Loucy (cell line): ENCODE measurements at regions not wholly inside any gene's neighbourhood (a gene's known extent, or its start where the extent isn't known, plus 50 kb on each side); places are given as distances from the start of the nearest gene placed in this dataset.

ENCODE experiments used
- CTCF ChIP-seq: fragments of 200-600 bp; sonication (generic); conservative IDR thresholded peaks from 2 replicates; pipeline ENCODE4 v1.5.1; 2014; ENCODE audit warnings: mild to moderate bottlenecking, antibody characterized with exemption, low read length
- EZH2phosphoT487 ChIP-seq: fragments of 200-600 bp; IDR thresholded peaks from 2 replicates; pipeline ENCODE4 v1.6.1; 2018; ENCODE audit warnings: antibody characterized with exemption, mild to moderate bottlenecking, moderate library complexity, borderline replicate concordance

- TF ChIP-seq EZH2phosphoT487 (no peak), CTCF (no peak)
Observed at GRCh38 chr9:89768650-89769071, 163.8 kb downstream of the GADD45G start.
